SK-N-SH (cell line): ENCODE measurements at regions not wholly inside any gene's neighbourhood (a gene's known extent, or its start where the extent isn't known, plus 50 kb on each side); places are given as distances from the start of the nearest gene placed in this dataset.

ENCODE experiments used
- CTCF ChIA-PET: fragments of 300-600, 350-600 bp; formaldehyde crosslinking; extraction: SDS; loops from one replicate; lab custom pipeline; 2021; lab: Yijun Ruan, JAX
- POLR2A ChIA-PET: fragments of 350-600 bp; sonication (Branson Sonifier 250); formaldehyde crosslinking; extraction: SDS; loops from one replicate; lab custom pipeline; 2020; ENCODE audit warnings: antibody characterized with exemption, inconsistent platforms; lab: Yijun Ruan, JAX
- DNase-seq: peaks from one replicate; pipeline ENCODE4 v3.0.0; 2012
- H2AFZ ChIP-seq: fragments of 200-600 bp; sonication (generic); 2 replicates; pipeline ENCODE4 v1.8.1; 2016; ENCODE audit warnings: antibody characterized with exemption, mild to moderate bottlenecking, low read depth
- H3F3A ChIP-seq: fragments of 200-600 bp; sonication (generic); replicated peaks from 2 replicates; pipeline ENCODE3; 2016; ENCODE audit warnings: antibody characterized with exemption, mild to moderate bottlenecking; ENCODE audit not compliant: insufficient read depth
- H3K27ac ChIP-seq, 2 experiments: fragments of 200-500 bp in 1 of 2; fragments of 200-600 bp in 1 of 2; sonication (Bioruptor generic) in 1 of 2; sonication (generic), shearing (Covaris generic) in 1 of 2; 2 replicates each; pipeline versions ENCODE4 v1.5.1 to v1.6.1; 2014 to 2016; ENCODE audit warnings: low read depth in 2 of 2, inconsistent platforms in 1 of 2, low read length in 1 of 2, mild to moderate bottlenecking in 1 of 2, mixed read lengths in 1 of 2
- H3K27me3 ChIP-seq: fragments of 200-600 bp; sonication (generic), shearing (Covaris generic); 2 replicates; pipeline ENCODE4 v1.6.1; 2016; ENCODE audit warnings: mixed run types; ENCODE audit not compliant: insufficient read depth
- H3K36me3 ChIP-seq, 2 experiments: fragments of 200-500 bp in 1 of 2; fragments of 200-600 bp in 1 of 2; sonication (Bioruptor generic) in 1 of 2; sonication (generic) in 1 of 2; replicated peaks in 1 of 2; 2 replicates each; pipeline versions ENCODE3 to v1.5.1; 2014 to 2016; ENCODE audit warnings: low read length in 1 of 2, mild to moderate bottlenecking in 1 of 2; ENCODE audit not compliant: insufficient read depth in 2 of 2, control insufficient read depth in 1 of 2
- H3K4me1 ChIP-seq, 2 experiments: fragments of 200-500 bp in 1 of 2; fragments of 200-600 bp in 1 of 2; sonication (Bioruptor generic) in 1 of 2; sonication (generic), shearing (Covaris generic) in 1 of 2; 2 replicates each; pipeline versions ENCODE4 v1.5.1 to v1.6.1; 2014 to 2016; ENCODE audit warnings: low read depth in 1 of 2, low read length in 1 of 2, mixed run types in 1 of 2; ENCODE audit not compliant: insufficient read depth in 2 of 2, control insufficient read depth in 1 of 2
- H3K4me2 ChIP-seq: fragments of 200-600 bp; sonication (generic), shearing (Covaris generic); 2 replicates; pipeline ENCODE4 v1.6.1; 2017; ENCODE audit warnings: mixed run types
- H3K4me3 ChIP-seq, 2 experiments: fragments of 200-500 bp in 1 of 2; fragments of 200-600 bp in 1 of 2; sonication (Bioruptor generic) in 1 of 2; sonication (generic), shearing (Covaris generic) in 1 of 2; 2 replicates each; pipeline versions ENCODE4 v1.5.1 to v1.8.1; 2014 to 2016; ENCODE audit warnings: low read depth in 2 of 2, inconsistent platforms in 1 of 2, low read length in 1 of 2, mild to moderate bottlenecking in 1 of 2, mixed read lengths in 1 of 2, moderate library complexity in 1 of 2
- H3K79me2 ChIP-seq: fragments of 200-600 bp; sonication (generic); 2 replicates; pipeline ENCODE4 v1.8.1; 2017; ENCODE audit warnings: mild to moderate bottlenecking; ENCODE audit not compliant: insufficient read depth
- H3K9ac ChIP-seq: fragments of 200-600 bp; sonication (generic); 2 replicates; pipeline ENCODE4 v1.6.1; 2017; ENCODE audit warnings: mixed run types
- H3K9me2 ChIP-seq: fragments of 200-600 bp; sonication (generic); 2 replicates; pipeline ENCODE4 v1.6.1; 2017; ENCODE audit warnings: mixed run types
- H3K9me3 ChIP-seq: fragments of 200-600 bp; sonication (generic); 2 replicates; pipeline ENCODE4 v1.6.1; 2017; ENCODE audit warnings: mixed run types, mild to moderate bottlenecking, moderate library complexity
- H4K20me1 ChIP-seq: fragments of 200-600 bp; sonication (generic); 2 replicates; pipeline ENCODE4 v1.6.1; 2017; ENCODE audit warnings: mild to moderate bottlenecking, mixed run types; ENCODE audit not compliant: insufficient read depth
- CHD2 ChIP-seq: fragments of 150-350 bp; IDR thresholded peaks from 2 replicates; pipeline ENCODE4 v1.6.1; 2018; ENCODE audit warnings: low read length; ENCODE audit not compliant: partially characterized antibody
- ELF1 ChIP-seq: IDR thresholded peaks from 2 replicates; pipeline ENCODE4 v1.4.0; 2012
- FOSL2 ChIP-seq: IDR thresholded peaks from 2 replicates; pipeline ENCODE4 v1.4.0; 2012; ENCODE audit warnings: low read depth, mild to moderate bottlenecking, moderate library complexity, borderline replicate concordance
- GATA2 ChIP-seq: sonication (generic); formaldehyde crosslinking; IDR thresholded peaks from 2 replicates; pipeline ENCODE4 v1.5.0; 2020; ENCODE audit warnings: mild to moderate bottlenecking, missing genetic modification reagents
- JUND ChIP-seq: IDR thresholded peaks from 2 replicates; pipeline ENCODE4 v1.4.0; 2012
- MAX ChIP-seq: IDR thresholded peaks from 2 replicates; pipeline ENCODE4 v1.4.0; 2012; ENCODE audit warnings: low read depth
- MXI1 ChIP-seq: IDR thresholded peaks from 2 replicates; pipeline ENCODE4 v1.6.1; 2012; ENCODE audit warnings: mild to moderate bottlenecking, low read depth, low read length, improper control_type of control experiment
- NRF1 ChIP-seq: IDR thresholded peaks from 2 replicates; pipeline ENCODE4 v1.6.1; 2012; ENCODE audit warnings: low read depth, mild to moderate bottlenecking, low read length
- PBX3 ChIP-seq: IDR thresholded peaks from 2 replicates; pipeline ENCODE4; 2012
- RAD21 ChIP-seq: IDR thresholded peaks from 2 replicates; pipeline ENCODE4 v1.6.1; 2012; ENCODE audit warnings: mild to moderate bottlenecking, low read length
- RCOR1 ChIP-seq: fragments of 150-350 bp; IDR thresholded peaks from 2 replicates; pipeline ENCODE4 v1.6.1; 2017; ENCODE audit warnings: antibody characterized with exemption, low read length
- REST ChIP-seq: IDR thresholded peaks from 2 replicates; pipeline ENCODE4 v1.6.1; 2012; ENCODE audit warnings: mild to moderate bottlenecking, low read depth, low read length, moderate library complexity
- RFX5 ChIP-seq: IDR thresholded peaks from 2 replicates; pipeline ENCODE4 v1.6.1; 2012; ENCODE audit warnings: mild to moderate bottlenecking, improper control_type of control experiment, low read length
- SIN3A ChIP-seq: IDR thresholded peaks from 2 replicates; pipeline ENCODE4 v1.6.1; 2012; ENCODE audit warnings: low read depth, mild to moderate bottlenecking, low read length, moderate library complexity, borderline replicate concordance
- SMC3 ChIP-seq: IDR thresholded peaks from 2 replicates; pipeline ENCODE4 v1.6.1; 2012; ENCODE audit warnings: low read depth, low read length, improper control_type of control experiment
- TCF12 ChIP-seq: IDR thresholded peaks from 2 replicates; pipeline ENCODE4 v1.4.0; 2012
- TEAD4 ChIP-seq: IDR thresholded peaks from 2 replicates; pipeline ENCODE4 v1.4.0; 2012; ENCODE audit warnings: mild to moderate bottlenecking, borderline replicate concordance; ENCODE audit not compliant: insufficient read depth
- USF1 ChIP-seq: IDR thresholded peaks from 2 replicates; pipeline ENCODE4 v1.4.0; 2012; ENCODE audit warnings: low read depth, borderline replicate concordance
- WGBS: methylation state at CpG from one replicate; pipeline ENCODE4 v1.1.6; 2017; ENCODE audit warnings: low lambda C conversion rate; 5-methylcytosine and 5-hydroxymethylcytosine counted together

GRCh38 chr7:101688183-101688831, 59.2 kb upstream of the MYL10 start (continued):
- TF ChIP-seq RAD21 (peak; percentile 92), GATA2 (CRISPR knock-in tag) (no peak), FOSL2 (0 out of 2 replicates have a peak, but pooled peaks have one; percentile 10), REST (no peak), TCF12 (no peak)

- TF ChIP-seq USF1: no peak
- TF ChIP-seq MXI1: no peak
- no peak for TF ChIP-seq TCF12
- no peak for TF ChIP-seq CHD2
- no peak for TF ChIP-seq RFX5
- TF ChIP-seq JUND: no peak
- TF ChIP-seq SMC3: no peak
- no peak for TF ChIP-seq TEAD4
- TF ChIP-seq FOSL2: no peak
- TF ChIP-seq RCOR1: no peak
- no peak for TF ChIP-seq GATA2 (CRISPR knock-in tag)
- TF ChIP-seq ELF1: no peak
- no peak for TF ChIP-seq SIN3A
- no peak for TF ChIP-seq PBX3
- no peak for TF ChIP-seq MAX
- no peak for TF ChIP-seq NRF1
- H2AFZ ChIP-seq: no peak overlapping the region
- H3K79me2 ChIP-seq: no peaks in the 10 kb centered on the region
- no peak overlapping the region for H3K9ac ChIP-seq
- DNase-seq: no peak
- no peak overlapping the region for H3K27ac ChIP-seq
- H3K4me2 ChIP-seq: no peak overlapping the region
- no peaks in the 10 kb centered on the region for H3K27me3 ChIP-seq
- CTCF ChIA-PET: interaction anchor here (0.6 to 2.8 kb wide), 63 partner anchors 10 to 781 kb away, joined by 3 to 31 read pairs (median 4); partner anchors contain the start of gene CUX1
- WGBS: 81% methylated on average over 13 of the region's 15 CpGs
- H3K9me3 ChIP-seq: no peaks in the 10 kb centered on the region
- H3F3A ChIP-seq: peaks cover 11% of the 10 kb centered on the region
- POLR2A ChIA-PET: no interaction called here
- no peaks in the 10 kb centered on the region for H4K20me1 ChIP-seq
- H3K4me1 ChIP-seq: peaks cover 0 to 6% of the 10 kb centered on the region in 2 experiments; a peak in 1 of 4 replicates
- H3K4me3 ChIP-seq: no peak overlapping the region
- no peaks in the 10 kb centered on the region for H3K9me2 ChIP-seq
- H3K36me3 ChIP-seq: no peaks in the 10 kb centered on the region
These were observed 60.2 kb upstream of the MYL10 start for GRCh38 chr7:101688995-101689907.
